Mesenchymal stem cell (in vitro differentiated cells and primary cell): ENCODE measurements at regions not wholly inside any gene's neighbourhood (a gene's known extent, or its start where the extent isn't known, plus 50 kb on each side); places are given as distances from the start of the nearest gene placed in this dataset.

ENCODE experiments used
- DNase-seq: peaks from one replicate; pipeline ENCODE4 v3.0.0-alpha.2; 2013
- H2AFZ ChIP-seq: one replicate; pipeline ENCODE4 v1.6.1; 2013; ENCODE audit warnings: low read depth, mild to moderate bottlenecking, control low read depth, inconsistent platforms, low read length, moderate library complexity
- H2AK5ac ChIP-seq: 2 replicates; pipeline ENCODE4 v1.6.1; 2013; ENCODE audit warnings: low read length, moderate library complexity, mild to moderate bottlenecking, inconsistent platforms; ENCODE audit not compliant: severe bottlenecking
- H2BK120ac ChIP-seq: one replicate; pipeline ENCODE4 v1.6.1; 2013; ENCODE audit warnings: low read depth, mild to moderate bottlenecking, inconsistent platforms, low read length, moderate library complexity
- H2BK12ac ChIP-seq, 2 experiments: one replicate each; pipeline ENCODE4 v1.6.1; 2013; ENCODE audit warnings: inconsistent platforms in 2 of 2, low read length in 2 of 2, mild to moderate bottlenecking in 2 of 2, moderate library complexity in 2 of 2, control low read depth in 1 of 2
- H2BK15ac ChIP-seq: one replicate; pipeline ENCODE4 v1.6.1; 2013; ENCODE audit warnings: mild to moderate bottlenecking, low read depth, inconsistent platforms; ENCODE audit not compliant: poor library complexity, severe bottlenecking
- H2BK5ac ChIP-seq: 2 replicates; pipeline ENCODE4 v1.6.1; 2013; ENCODE audit warnings: low read depth, mild to moderate bottlenecking, low read length, control low read depth, inconsistent platforms; ENCODE audit not compliant: poor library complexity, severe bottlenecking
- H3K14ac ChIP-seq, 2 experiments: one replicate each; pipeline ENCODE4 v1.6.1; 2013; ENCODE audit warnings: inconsistent platforms in 2 of 2, low read length in 2 of 2, control low read depth in 1 of 2, mild to moderate bottlenecking in 1 of 2, moderate library complexity in 1 of 2
- H3K18ac ChIP-seq, 2 experiments: one replicate each; pipeline ENCODE4 v1.6.1; 2013; ENCODE audit warnings: inconsistent platforms in 2 of 2, low read length in 2 of 2, control low read depth in 1 of 2, low read depth in 1 of 2, mild to moderate bottlenecking in 1 of 2
- H3K23ac ChIP-seq, 2 experiments: one replicate each; pipeline ENCODE4 v1.6.1; 2013; ENCODE audit warnings: inconsistent platforms in 2 of 2, low read length in 2 of 2, mild to moderate bottlenecking in 2 of 2, moderate library complexity in 2 of 2, control low read depth in 1 of 2
- H3K27ac ChIP-seq: 2 replicates; pipeline ENCODE4 v1.5.1; 2013; ENCODE audit warnings: mild to moderate bottlenecking, moderate library complexity, low read length, control low read depth, inconsistent platforms; ENCODE audit not compliant: poor library complexity, severe bottlenecking
- H3K27me3 ChIP-seq, 2 experiments: 2 replicates each; pipeline versions ENCODE4 v1.6.1 to v1.7.0; 2013; ENCODE audit warnings: low read length in 2 of 2, mild to moderate bottlenecking in 2 of 2, moderate library complexity in 2 of 2, control low read depth in 1 of 2, inconsistent platforms in 1 of 2; ENCODE audit not compliant: control insufficient read depth in 1 of 2, insufficient read depth in 1 of 2
- H3K36me3 ChIP-seq, 2 experiments: 2 replicates each; pipeline versions ENCODE4 v1.6.1 to v1.7.0; 2013; ENCODE audit warnings: low read length in 2 of 2, control low read depth in 1 of 2, inconsistent platforms in 1 of 2, low read depth in 1 of 2, mild to moderate bottlenecking in 1 of 2; ENCODE audit not compliant: insufficient read depth in 2 of 2, control insufficient read depth in 1 of 2
- H3K4ac ChIP-seq, 2 experiments: one replicate each; pipeline ENCODE4 v1.6.1; 2013; ENCODE audit warnings: inconsistent platforms in 2 of 2, low read length in 2 of 2, mild to moderate bottlenecking in 2 of 2, moderate library complexity in 2 of 2, control low read depth in 1 of 2, low read depth in 1 of 2
- H3K4me1 ChIP-seq: 2 replicates; pipeline ENCODE4 v1.6.1; 2013; ENCODE audit warnings: low read depth, low read length, control low read depth; ENCODE audit not compliant: control insufficient read depth, insufficient read depth
- H3K4me2 ChIP-seq: 2 replicates; pipeline ENCODE4 v1.6.1; 2013; ENCODE audit warnings: low read length, mild to moderate bottlenecking, inconsistent platforms; ENCODE audit not compliant: poor library complexity, severe bottlenecking
- H3K4me3 ChIP-seq, 2 experiments: 2 replicates each; pipeline versions ENCODE4 v1.5.1 to v1.7.0; 2013; ENCODE audit warnings: low read length in 2 of 2, mild to moderate bottlenecking in 2 of 2, control low read depth in 1 of 2, low read depth in 1 of 2; ENCODE audit not compliant: insufficient read depth in 1 of 2
- H3K79me1 ChIP-seq: replicated peaks from 2 replicates; pipeline ENCODE4 v1.6.1; 2013; ENCODE audit warnings: mild to moderate bottlenecking, control low read depth, low read length, inconsistent platforms; ENCODE audit not compliant: poor library complexity, severe bottlenecking
- H3K9ac ChIP-seq: 2 replicates; pipeline ENCODE4 v1.7.0; 2013; ENCODE audit warnings: mild to moderate bottlenecking, low read length, moderate library complexity
- H3K9me3 ChIP-seq: 2 replicates; pipeline ENCODE4 v1.7.0; 2013; ENCODE audit warnings: mild to moderate bottlenecking, low read length; ENCODE audit not compliant: control insufficient read depth
- H4K8ac ChIP-seq: one replicate; pipeline ENCODE4 v1.6.1; 2013; ENCODE audit warnings: inconsistent platforms, mild to moderate bottlenecking, low read length, moderate library complexity
- H4K91ac ChIP-seq: one replicate; pipeline ENCODE4 v1.6.1; 2013; ENCODE audit warnings: mild to moderate bottlenecking, low read length, inconsistent platforms
- WGBS: methylation state at CpG from one replicate; pipeline ENCODE4 v1.1.7; 2013; ENCODE audit warnings: mixed read lengths; 5-methylcytosine and 5-hydroxymethylcytosine counted together

GRCh38 chr6:40256224-40256623 is 322.0 kb upstream of the MOCS1 start:
- Histone ChIP-seq H3K79me1 (no peaks in the 10 kb centered on the region), H2AK5ac (no peak overlapping the region), H3K9me3 (no peaks in the 10 kb centered on the region), H2BK12ac (no peak overlapping the region), H3K9ac (no peak overlapping the region), H4K8ac (no peak overlapping the region), H3K27ac (no peak overlapping the region), H3K23ac (no peak overlapping the region), H3K36me3 (no peaks in the 10 kb centered on the region), H3K14ac (no peak overlapping the region), H3K4me2 (no peak overlapping the region), H3K4me1 (no peaks in the 10 kb centered on the region), H2BK120ac (no peak overlapping the region), H2AFZ (no peak overlapping the region), H3K27me3 (peaks cover 0 to 14% of the 10 kb centered on the region in 2 experiments), H2BK15ac (no peak overlapping the region), H3K18ac (no peak overlapping the region), H2BK5ac (no peak overlapping the region), H4K91ac (no peak overlapping the region), H3K4ac (no peak overlapping the region), H3K4me3 (no peak overlapping the region)
- no peak for DNase-seq
- WGBS = 20% methylated on average over 1 of the region's 2 CpGs

GRCh38 chr6:40253420-40253819 is 319.2 kb upstream of the MOCS1 start:
- no peaks in the 10 kb centered on the region for H3K4me1 ChIP-seq
- no peak overlapping the region for H4K8ac ChIP-seq
- H3K36me3 ChIP-seq = no peaks in the 10 kb centered on the region
- no peak overlapping the region for H2BK12ac ChIP-seq
- no peak overlapping the region for H4K91ac ChIP-seq
- no peak overlapping the region for H3K9ac ChIP-seq
- H2AFZ ChIP-seq = no peak overlapping the region
- WGBS = 88% methylated on average over 3 of the region's 3 CpGs
- no peak overlapping the region for H2BK15ac ChIP-seq
- H3K14ac ChIP-seq = no peak overlapping the region
- no peak overlapping the region for H3K23ac ChIP-seq
- no peak for DNase-seq
- no peak overlapping the region for H3K27ac ChIP-seq
- no peak overlapping the region for H2BK5ac ChIP-seq
- no peak overlapping the region for H3K4me3 ChIP-seq
- no peak overlapping the region for H2AK5ac ChIP-seq
- no peaks in the 10 kb centered on the region for H3K9me3 ChIP-seq
- H3K79me1 ChIP-seq = no peaks in the 10 kb centered on the region
- H3K18ac ChIP-seq = no peak overlapping the region
- no peak overlapping the region for H3K4me2 ChIP-seq
- H3K27me3 ChIP-seq = peaks cover 0 to 19% of the 10 kb centered on the region in 2 experiments
- no peak overlapping the region for H2BK120ac ChIP-seq
- H3K4ac ChIP-seq = no peak overlapping the region

- H3K4me2 ChIP-seq = no peak overlapping the region
- H3K9ac ChIP-seq = no peak overlapping the region
- no peak overlapping the region for H4K91ac ChIP-seq
- no peak overlapping the region for H3K4me3 ChIP-seq
- H3K4ac ChIP-seq = no peak overlapping the region
- no peak overlapping the region for H3K23ac ChIP-seq
- H2AK5ac ChIP-seq = no peak overlapping the region
- WGBS = 47% methylated on average over 3 of the region's 4 CpGs
- H2BK5ac ChIP-seq = no peak overlapping the region
- H3K18ac ChIP-seq = no peak overlapping the region
- H3K27ac ChIP-seq = no peak overlapping the region
- H3K9me3 ChIP-seq = no peaks in the 10 kb centered on the region
- H3K79me1 ChIP-seq = no peaks in the 10 kb centered on the region
- no peak for DNase-seq
- no peak overlapping the region for H2BK120ac ChIP-seq
- no peak overlapping the region for H2BK15ac ChIP-seq
- H3K4me1 ChIP-seq = no peaks in the 10 kb centered on the region
- H3K36me3 ChIP-seq = no peaks in the 10 kb centered on the region
- H4K8ac ChIP-seq = no peak overlapping the region
- H3K14ac ChIP-seq = no peak overlapping the region
- peaks cover 0 to 19% of the 10 kb centered on the region in 2 experiments for H3K27me3 ChIP-seq
- H2AFZ ChIP-seq = no peak overlapping the region
- H2BK12ac ChIP-seq = no peak overlapping the region
Measured at GRCh38 chr6:40252531-40253258, 318.4 kb upstream of the MOCS1 start.

DNA sequence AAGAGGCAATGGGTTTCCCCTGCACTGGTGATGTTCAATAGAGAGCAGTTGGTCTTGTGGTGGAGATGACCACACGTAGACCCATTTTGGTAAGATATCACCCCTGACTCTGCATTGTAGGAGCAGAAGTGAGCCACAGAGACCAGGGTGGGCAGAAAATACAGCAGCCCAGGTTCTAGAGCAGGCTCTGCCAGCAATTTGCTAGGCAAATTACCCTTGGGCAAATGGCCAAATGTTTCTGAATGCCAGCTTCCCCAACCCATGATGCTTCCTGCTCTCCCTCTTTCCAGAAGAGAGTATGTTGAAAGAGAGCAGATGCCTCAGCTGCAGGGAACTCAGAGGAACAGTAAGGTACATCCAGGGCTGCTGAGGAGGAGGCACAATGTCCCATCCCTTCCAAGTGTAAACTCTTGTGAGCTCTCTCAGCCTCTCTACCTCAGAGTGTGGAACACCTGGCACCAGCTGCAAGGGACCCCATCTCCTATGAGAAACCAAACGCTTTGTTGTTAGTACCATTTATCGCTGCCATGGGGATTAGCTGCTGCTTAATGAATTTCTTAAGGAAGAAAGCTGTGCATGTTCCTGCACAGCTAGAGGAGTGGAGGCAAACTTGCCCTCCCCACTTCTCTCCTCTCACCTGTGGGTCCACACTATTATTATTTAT is 317.5 kb upstream of the MOCS1 start:
- Histone ChIP-seq H2BK120ac (no peak overlapping the region), H3K4me3 (no peak overlapping the region), H3K36me3 (no peaks in the 10 kb centered on the region), H2BK5ac (no peak overlapping the region), H3K14ac (no peak overlapping the region), H4K91ac (no peak overlapping the region), H3K79me1 (no peaks in the 10 kb centered on the region), H3K18ac (no peak overlapping the region), H2BK15ac (no peak overlapping the region), H3K23ac (no peak overlapping the region), H2BK12ac (no peak overlapping the region), H3K9me3 (no peaks in the 10 kb centered on the region), H2AFZ (no peak overlapping the region), H2AK5ac (no peak overlapping the region), H3K4ac (no peak overlapping the region), H3K9ac (no peak overlapping the region), H4K8ac (no peak overlapping the region), H3K4me1 (no peaks in the 10 kb centered on the region), H3K4me2 (no peak overlapping the region), H3K27me3 (peaks cover 0 to 19% of the 10 kb centered on the region in 2 experiments), H3K27ac (no peak overlapping the region)
- 89% methylated on average over 2 of the region's 3 CpGs for WGBS
- DNase-seq = no peak
